H1 (cell line): ENCODE measurements at regions not wholly inside any gene's neighbourhood (a gene's known extent, or its start where the extent isn't known, plus 50 kb on each side); places are given as distances from the start of the nearest gene placed in this dataset.

ENCODE experiments used
- CREB1 ChIP-seq: IDR thresholded peaks from 2 replicates; pipeline ENCODE4 v1.6.1; 2012; ENCODE audit warnings: inconsistent platforms
- CTCF ChIP-seq, 3 experiments: IDR thresholded peaks; 1 replicate in 2 of 3; 2 replicates in 1 of 3; pipeline versions ENCODE4 v1.5.1 to v1.6.1; 2011; ENCODE audit warnings: low read length in 3 of 3, mild to moderate bottlenecking in 3 of 3, inconsistent platforms in 2 of 3, low read depth in 1 of 3, moderate library complexity in 1 of 3; ENCODE audit not compliant: insufficient read depth in 1 of 3; ENCODE audit errors: control extremely low read depth in 1 of 3
- EP300 ChIP-seq, 2 experiments: IDR thresholded peaks; 1 replicate in 1 of 2; 2 replicates in 1 of 2; pipeline ENCODE4 v1.6.1; 2011 to 2012; ENCODE audit warnings: low read depth in 2 of 2, low read length in 2 of 2, mild to moderate bottlenecking in 2 of 2, borderline replicate concordance in 1 of 2, inconsistent platforms in 1 of 2, moderate library complexity in 1 of 2
- EZH2 ChIP-seq: fragments of 200-600 bp; sonication (generic); IDR thresholded peaks from 2 replicates; pipeline ENCODE4 v1.7.1; 2012; ENCODE audit warnings: low read depth, mild to moderate bottlenecking, moderate library complexity, low read length, inconsistent platforms; ENCODE audit not compliant: severe bottlenecking
- GTF2F1 ChIP-seq: IDR thresholded peaks from 2 replicates; pipeline ENCODE4 v1.6.1; 2012; ENCODE audit warnings: low read depth, low read length, improper control_type of control experiment, borderline replicate concordance
- KDM1A ChIP-seq: fragments of 200-600, 300-600 bp; sonication (generic); IDR thresholded peaks from 2 replicates; pipeline ENCODE4 v1.7.1; 2016; ENCODE audit warnings: mild to moderate bottlenecking, low read length, borderline replicate concordance
- MAFK ChIP-seq: IDR thresholded peaks from 2 replicates; pipeline ENCODE4 v1.6.1; 2012; ENCODE audit warnings: low read depth, mild to moderate bottlenecking, improper control_type of control experiment, low read length
- POLR2AphosphoS5 ChIP-seq: IDR thresholded peaks from 2 replicates; pipeline ENCODE4 v1.6.1; 2011; ENCODE audit warnings: low read depth, low read length

GRCh38 chr4:44558031-44558605, 93.3 kb downstream of the YIPF7 start:
- no peak for TF ChIP-seq CTCF (IDR thresholded peaks at IDR 0.05; ENCODE audit: control extremely low read depth in 1 of 3, insufficient read depth in 1 of 3, low read depth in 1 of 3, low read length in 3 of 3)
- no peak for TF ChIP-seq EZH2
- no peak for TF ChIP-seq KDM1A
- TF ChIP-seq POLR2AphosphoS5 = no peak
- no peak for TF ChIP-seq GTF2F1
- no peak for TF ChIP-seq EP300 (IDR thresholded peaks at IDR 0.05; ENCODE audit: borderline replicate concordance in 1 of 2, low read depth in 2 of 2, low read length in 2 of 2)
- TF ChIP-seq MAFK = no peak
- TF ChIP-seq CREB1 = no peak
